Subcutaneous abdominal adipose tissue (tissue), 5 donors: ENCODE measurements at regions not wholly inside any gene's neighbourhood (a gene's known extent, or its start where the extent isn't known, plus 50 kb on each side); places are given as distances from the start of the nearest gene placed in this dataset.

Experiments
- H3K27ac ChIP-seq: one replicate; pipeline ENCODE4 v1.7.0; 2013; ENCODE audit warnings: low read depth, mild to moderate bottlenecking, inconsistent platforms, low read length, moderate library complexity
- H3K27me3 ChIP-seq, 5 donors: one replicate each; pipeline ENCODE4 v1.7.0; 2013; ENCODE audit warnings: low read length in 5 of 5, inconsistent platforms in 1 of 5; ENCODE audit not compliant: control insufficient read depth in 5 of 5, insufficient read depth in 4 of 5
- H3K36me3 ChIP-seq, 5 donors: one replicate each; pipeline ENCODE4 v1.7.0; 2013; ENCODE audit warnings: low read length in 5 of 5; ENCODE audit not compliant: control insufficient read depth in 5 of 5, insufficient read depth in 5 of 5
- H3K4me1 ChIP-seq, 5 donors: one replicate each; pipeline ENCODE4 v1.7.0; 2013; ENCODE audit warnings: low read length in 5 of 5, mild to moderate bottlenecking in 3 of 5, moderate library complexity in 1 of 5; ENCODE audit not compliant: control insufficient read depth in 5 of 5, insufficient read depth in 5 of 5
- H3K4me3 ChIP-seq, 5 donors: one replicate each; pipeline ENCODE4 v1.7.0; 2013; ENCODE audit warnings: low read length in 5 of 5, low read depth in 1 of 5
- H3K9ac ChIP-seq, 5 donors: one replicate each; pipeline ENCODE4 v1.7.0; 2013; ENCODE audit warnings: low read length in 5 of 5, mild to moderate bottlenecking in 4 of 5, moderate library complexity in 3 of 5
- H3K9me3 ChIP-seq, 5 donors: one replicate each; pipeline ENCODE4 v1.7.0; 2013; ENCODE audit warnings: low read length in 5 of 5; ENCODE audit not compliant: control insufficient read depth in 5 of 5
- donor health status: healthy.
- donor health status: healthy.
- donor health status: healthy.
- donor health status: healthy.
- donor health status: healthy.

DNA sequence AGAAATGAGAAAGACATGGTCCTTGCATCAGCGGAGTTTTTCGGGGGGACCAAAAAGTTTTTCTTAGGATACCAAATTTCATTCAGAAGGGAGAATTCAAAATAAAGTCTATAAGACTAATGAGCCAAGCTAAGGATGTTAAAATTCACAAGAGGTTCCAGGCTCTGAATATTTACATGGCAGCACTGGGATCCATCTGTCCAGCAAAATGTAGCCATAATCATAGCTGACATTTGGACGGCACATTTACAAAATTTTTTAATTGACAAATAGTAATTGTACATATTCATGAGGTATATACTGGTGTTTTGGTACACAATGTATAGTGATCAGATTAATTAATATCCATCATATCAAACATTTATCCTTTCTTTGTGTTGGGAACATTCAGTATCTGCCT lies 107.9 kb downstream of the ZNF648 start:
- H3K36me3 ChIP-seq = no peaks in the 10 kb centered on the region
- H3K9me3 ChIP-seq = peaks cover 0 to 16% (median 6%) of the 10 kb centered on the region in 5 donors
- H3K27me3 ChIP-seq = no peaks in the 10 kb centered on the region
- H3K4me1 ChIP-seq = no peaks in the 10 kb centered on the region
- H3K4me3 ChIP-seq = no peak overlapping the region
- no peak overlapping the region for H3K27ac ChIP-seq
- H3K9ac ChIP-seq = no peak overlapping the region

- Histone ChIP-seq H3K4me1 (no peaks in the 10 kb centered on the region), H3K27ac (no peak overlapping the region), H3K36me3 (no peaks in the 10 kb centered on the region), H3K9ac (no peak overlapping the region), H3K9me3 (peaks cover 0 to 18% (median 3%) of the 10 kb centered on the region in 5 donors), H3K27me3 (no peaks in the 10 kb centered on the region), H3K4me3 (no peak overlapping the region)
Observed at GRCh38 chr1:181951213-181951612, 110.3 kb downstream of the ZNF648 start.

GRCh38 chr1:181949500-181949899 lies 112.0 kb downstream of the ZNF648 start:
- H3K36me3 ChIP-seq = no peaks in the 10 kb centered on the region

DNA sequence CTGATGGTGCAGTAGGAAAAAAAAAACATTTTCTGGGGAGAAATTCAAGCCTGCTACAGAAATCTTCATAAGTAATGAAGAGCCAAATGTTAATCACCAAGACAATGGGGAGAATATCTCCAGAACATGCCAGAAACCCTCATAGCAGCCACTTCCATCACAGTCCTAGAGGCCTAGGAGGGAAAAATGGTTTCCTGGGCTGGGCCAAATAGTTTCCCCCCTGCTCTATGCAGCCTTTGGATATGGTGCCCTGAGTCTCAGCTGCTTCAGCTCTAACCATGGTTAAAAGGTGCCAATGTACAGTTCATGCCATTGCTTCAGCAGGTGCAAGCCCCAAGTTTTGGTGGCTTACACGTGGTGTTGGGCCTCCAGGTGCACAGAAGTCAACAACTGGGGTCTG lies 113.1 kb downstream of the ZNF648 start:
- peaks cover 0 to 10% (median 0%) of the 10 kb centered on the region in 5 donors for H3K9me3 ChIP-seq
- H3K4me3 ChIP-seq = no peak overlapping the region
- H3K36me3 ChIP-seq = no peaks in the 10 kb centered on the region
- no peak overlapping the region for H3K9ac ChIP-seq
- H3K27ac ChIP-seq = no peak overlapping the region
- no peaks in the 10 kb centered on the region for H3K27me3 ChIP-seq
- H3K4me1 ChIP-seq = no peaks in the 10 kb centered on the region

More at GRCh38 chr1:181949500-181949899, 112.0 kb downstream of the ZNF648 start:
- Histone ChIP-seq H3K4me3 (no peak overlapping the region), H3K9me3 (peaks cover 0 to 10% (median 0%) of the 10 kb centered on the region in 5 donors), H3K4me1 (no peaks in the 10 kb centered on the region), H3K9ac (no peak overlapping the region), H3K27me3 (no peaks in the 10 kb centered on the region), H3K27ac (no peak overlapping the region)

- Histone ChIP-seq H3K9me3 (peaks cover 0 to 10% (median 0%) of the 10 kb centered on the region in 5 donors), H3K27ac (no peak overlapping the region), H3K9ac (no peak overlapping the region), H3K36me3 (no peaks in the 10 kb centered on the region), H3K27me3 (no peaks in the 10 kb centered on the region), H3K4me1 (peaks cover 0 to 5% (median 0%) of the 10 kb centered on the region in 5 donors), H3K4me3 (no peak overlapping the region)
Observed at GRCh38 chr1:181947441-181947840, 114.1 kb downstream of the ZNF648 start.

- H3K27ac ChIP-seq = no peak overlapping the region
- peaks cover 0 to 2% (median 0%) of the 10 kb centered on the region in 5 donors for H3K27me3 ChIP-seq
- H3K4me3 ChIP-seq = no peak overlapping the region
- no peak overlapping the region for H3K9ac ChIP-seq
- H3K4me1 ChIP-seq = no peaks in the 10 kb centered on the region
- no peaks in the 10 kb centered on the region for H3K9me3 ChIP-seq
- no peaks in the 10 kb centered on the region for H3K36me3 ChIP-seq
Observed at GRCh38 chr1:181936768-181937581, 124.5 kb downstream of the ZNF648 start.

DNA sequence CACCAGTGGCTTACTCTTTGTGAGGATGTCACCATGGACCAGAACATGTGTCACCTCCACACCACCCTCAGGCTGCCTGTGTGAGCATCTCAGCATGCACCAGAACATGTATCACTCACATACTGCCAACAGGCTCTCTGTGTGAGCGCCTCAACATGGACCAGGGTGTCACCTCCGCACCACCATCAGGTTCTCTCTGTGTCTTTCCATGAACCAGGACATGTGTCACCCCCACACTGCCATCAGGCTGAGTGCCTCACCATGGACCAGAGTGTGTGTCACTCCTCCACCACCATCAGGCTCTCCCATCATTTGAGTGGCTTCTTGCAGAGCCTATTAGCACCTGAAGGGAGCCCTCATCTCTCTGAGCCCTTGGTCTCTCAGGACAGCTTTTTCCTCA lies 125.2 kb downstream of the ZNF648 start:
- Histone ChIP-seq H3K27ac (no peak overlapping the region), H3K36me3 (no peaks in the 10 kb centered on the region), H3K9me3 (no peaks in the 10 kb centered on the region), H3K27me3 (peaks cover 0 to 4% (median 0%) of the 10 kb centered on the region in 5 donors), H3K9ac (no peak overlapping the region), H3K4me1 (no peaks in the 10 kb centered on the region), H3K4me3 (no peak overlapping the region)

DNA sequence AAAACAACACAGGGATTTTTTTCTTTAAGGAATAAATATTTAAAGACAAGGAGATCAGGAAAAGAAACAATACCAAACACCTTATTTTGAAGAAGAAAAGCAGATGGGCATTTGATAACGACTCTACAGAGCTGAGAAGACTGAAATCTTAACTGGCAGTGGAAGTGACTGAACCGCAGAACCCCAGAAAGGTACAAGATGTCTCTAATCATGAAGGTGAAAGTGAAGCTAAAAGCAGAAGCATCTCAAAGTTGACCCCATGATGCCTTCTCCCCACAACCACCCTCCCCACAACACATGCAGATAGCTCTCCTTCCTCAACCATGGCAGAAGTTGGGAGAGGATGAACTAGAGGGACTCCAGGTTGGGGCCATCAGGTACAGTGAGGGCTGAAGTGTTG lies 129.6 kb downstream of the ZNF648 start:
- Histone ChIP-seq H3K4me3 (no peak overlapping the region), H3K9ac (no peak overlapping the region), H3K27me3 (peaks cover 0 to 4% (median 4%) of the 10 kb centered on the region in 5 donors), H3K27ac (no peak overlapping the region), H3K9me3 (no peaks in the 10 kb centered on the region), H3K4me1 (no peaks in the 10 kb centered on the region), H3K36me3 (no peaks in the 10 kb centered on the region)

- Histone ChIP-seq H3K9ac (no peak overlapping the region), H3K9me3 (no peaks in the 10 kb centered on the region), H3K27ac (no peak overlapping the region), H3K27me3 (peaks cover 0 to 4% (median 4%) of the 10 kb centered on the region in 5 donors), H3K36me3 (no peaks in the 10 kb centered on the region), H3K4me3 (no peak overlapping the region), H3K4me1 (no peaks in the 10 kb centered on the region)
Observed at GRCh38 chr1:181930187-181930586, 131.3 kb downstream of the ZNF648 start.

GRCh38 chr1:181926697-181927096 lies 134.8 kb downstream of the ZNF648 start:
- H3K9ac ChIP-seq = no peak overlapping the region
- no peak overlapping the region for H3K27ac ChIP-seq
- H3K36me3 ChIP-seq = no peaks in the 10 kb centered on the region
- peaks cover 0 to 4% (median 0%) of the 10 kb centered on the region in 5 donors for H3K27me3 ChIP-seq
- H3K4me1 ChIP-seq = no peaks in the 10 kb centered on the region
- H3K4me3 ChIP-seq = no peak overlapping the region
- peaks cover 0 to 5% (median 0%) of the 10 kb centered on the region in 5 donors for H3K9me3 ChIP-seq
